ENCODE measurements at regions not wholly inside any gene's neighbourhood (a gene's known extent, or its start where the extent isn't known, plus 50 kb on each side); places are given as distances from the start of the nearest gene placed in this dataset.
A peak's percentile ranks its signal among the peaks of the same experiment; 100 is the strongest.

DNA sequence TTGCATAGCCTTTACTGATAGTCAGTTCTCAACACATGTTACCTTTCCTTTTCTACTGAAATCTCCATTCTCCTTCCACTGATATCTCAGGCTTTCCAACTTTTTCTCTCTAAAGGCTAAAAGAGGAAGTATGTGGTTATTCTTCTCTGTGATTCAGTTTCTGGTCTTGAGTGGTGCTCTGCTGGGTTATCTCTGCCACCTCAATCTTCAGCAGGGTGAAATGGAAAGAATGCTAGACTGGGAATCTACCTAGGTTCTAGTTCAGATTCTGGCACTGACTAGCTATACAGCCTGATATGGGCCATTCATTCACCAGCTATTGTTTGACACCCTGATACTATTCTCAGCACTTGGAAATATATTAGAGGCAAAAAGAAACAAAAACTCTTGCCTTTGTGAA, 124.9 kb upstream of the GRIA1 start:
- Histone ChIP-seq H3K27ac (ENCODE audit: control insufficient read depth, insufficient read depth) (no peak overlapping the region), H3K79me2 (ENCODE audit: control insufficient read depth, insufficient read depth, low read length) (no peaks in the 10 kb centered on the region), H4K20me1 (ENCODE audit: control insufficient read depth, insufficient read depth) (no peaks in the 10 kb centered on the region), H2AFZ (ENCODE audit: control insufficient read depth, low read depth, low read length) (no peak overlapping the region), H3K4me3 (no peak overlapping the region), H3K9me3 (replicated peaks; ENCODE audit: control insufficient read depth, insufficient read depth, low read length) (no peaks in the 10 kb centered on the region), H3K4me1 (ENCODE audit: control insufficient read depth, insufficient read depth, low read length) (no peaks in the 10 kb centered on the region), H3K9ac (ENCODE audit: control insufficient read depth, insufficient read depth, low read length) (no peak overlapping the region), H3K36me3 (ENCODE audit: control insufficient read depth in 2 of 2, insufficient read depth in 2 of 2, low read length in 1 of 2) (no peaks in the 10 kb centered on the region), H3K27me3 (replicated peaks in 1 of 2; ENCODE audit: control insufficient read depth in 2 of 2, insufficient read depth in 2 of 2, low read length in 1 of 2) (no peaks in the 10 kb centered on the region), H3K4me2 (ENCODE audit: control insufficient read depth, insufficient read depth) (no peak overlapping the region)
- DNase-seq (ENCODE audit: low read depth, low spot score): no peak
- ChIA-PET SMC1A (ENCODE audit: uncharacterized antibody, unreplicated experiment) (interaction anchor here (1.2 kb wide), 1 partner anchor 28 kb away, joined by 4 read pairs; no protein-coding TSS in a partner anchor), POLR2A (no interaction called here), CTCF (interaction anchor here (1.6 kb wide), 1 partner anchor 10 kb away, joined by 4 read pairs; no protein-coding TSS in a partner anchor), RAD21 (ENCODE audit: unreplicated experiment) (no interaction called here)
- FAIRE-seq: no peak
- ATAC-seq: peak; percentile 73
- TF ChIP-seq SUZ12 (IDR thresholded peaks at IDR 0.05; ENCODE audit: unreplicated experiment) (no peak), RUNX3 (IDR thresholded peaks at IDR 0.05; ENCODE audit: low read length) (peak; percentile 18; the same call in 1 of the 2 replicates)
- intact Hi-C loops (cut with micrococcal nuclease; ENCODE audit: unreplicated experiment) (no loop called here), in situ Hi-C loops (cut with MboI) (no loop called here)
- no TSS peak for BruUV-seq (replicated peaks)

GRCh38 chr5:153367466-153367865, 123.0 kb upstream of the GRIA1 start:
- WGBS (ENCODE audit: insufficient coverage, insufficient replicate concordance, low lambda C conversion rate, missing lambda C conversion rate): 81% methylated on average over 3 of the region's 3 CpGs
- H3K9me3 ChIP-seq (replicated peaks; ENCODE audit: control insufficient read depth, insufficient read depth, low read length): no peaks in the 10 kb centered on the region
- in situ Hi-C loops (cut with MboI): no loop called here
- no peak for ATAC-seq
- H2AFZ ChIP-seq (ENCODE audit: control insufficient read depth, low read depth, low read length): no peak overlapping the region
- H3K9ac ChIP-seq (ENCODE audit: control insufficient read depth, insufficient read depth, low read length): no peak overlapping the region
- no peak overlapping the region for H3K4me3 ChIP-seq
- H3K36me3 ChIP-seq (ENCODE audit: control insufficient read depth in 2 of 2, insufficient read depth in 2 of 2, low read length in 1 of 2): no peaks in the 10 kb centered on the region
- BruUV-seq (replicated peaks): no TSS peak
- DNase-seq (ENCODE audit: low read depth, low spot score): no peak
- H4K20me1 ChIP-seq (ENCODE audit: control insufficient read depth, insufficient read depth): no peaks in the 10 kb centered on the region
- H3K4me1 ChIP-seq (ENCODE audit: control insufficient read depth, insufficient read depth, low read length): no peaks in the 10 kb centered on the region
- SMC1A ChIA-PET (ENCODE audit: uncharacterized antibody, unreplicated experiment): interaction anchor here (0.6 kb wide), 1 partner anchor 220 kb away, joined by 3 read pairs; no protein-coding TSS in a partner anchor
- RAD21 ChIA-PET (ENCODE audit: unreplicated experiment): no interaction called here
- CTCF ChIA-PET: no interaction called here
- FAIRE-seq: no peak
- no peaks in the 10 kb centered on the region for H3K27me3 ChIP-seq (replicated peaks in 1 of 2; ENCODE audit: control insufficient read depth in 2 of 2, insufficient read depth in 2 of 2, low read length in 1 of 2)
- intact Hi-C loops (cut with micrococcal nuclease; ENCODE audit: unreplicated experiment): no loop called here
- H3K4me2 ChIP-seq (ENCODE audit: control insufficient read depth, insufficient read depth): no peak overlapping the region
- POLR2A ChIA-PET: no interaction called here
- H3K79me2 ChIP-seq (ENCODE audit: control insufficient read depth, insufficient read depth, low read length): no peaks in the 10 kb centered on the region
- H3K27ac ChIP-seq (ENCODE audit: control insufficient read depth, insufficient read depth): no peak overlapping the region
- TF ChIP-seq, protein P1, sequence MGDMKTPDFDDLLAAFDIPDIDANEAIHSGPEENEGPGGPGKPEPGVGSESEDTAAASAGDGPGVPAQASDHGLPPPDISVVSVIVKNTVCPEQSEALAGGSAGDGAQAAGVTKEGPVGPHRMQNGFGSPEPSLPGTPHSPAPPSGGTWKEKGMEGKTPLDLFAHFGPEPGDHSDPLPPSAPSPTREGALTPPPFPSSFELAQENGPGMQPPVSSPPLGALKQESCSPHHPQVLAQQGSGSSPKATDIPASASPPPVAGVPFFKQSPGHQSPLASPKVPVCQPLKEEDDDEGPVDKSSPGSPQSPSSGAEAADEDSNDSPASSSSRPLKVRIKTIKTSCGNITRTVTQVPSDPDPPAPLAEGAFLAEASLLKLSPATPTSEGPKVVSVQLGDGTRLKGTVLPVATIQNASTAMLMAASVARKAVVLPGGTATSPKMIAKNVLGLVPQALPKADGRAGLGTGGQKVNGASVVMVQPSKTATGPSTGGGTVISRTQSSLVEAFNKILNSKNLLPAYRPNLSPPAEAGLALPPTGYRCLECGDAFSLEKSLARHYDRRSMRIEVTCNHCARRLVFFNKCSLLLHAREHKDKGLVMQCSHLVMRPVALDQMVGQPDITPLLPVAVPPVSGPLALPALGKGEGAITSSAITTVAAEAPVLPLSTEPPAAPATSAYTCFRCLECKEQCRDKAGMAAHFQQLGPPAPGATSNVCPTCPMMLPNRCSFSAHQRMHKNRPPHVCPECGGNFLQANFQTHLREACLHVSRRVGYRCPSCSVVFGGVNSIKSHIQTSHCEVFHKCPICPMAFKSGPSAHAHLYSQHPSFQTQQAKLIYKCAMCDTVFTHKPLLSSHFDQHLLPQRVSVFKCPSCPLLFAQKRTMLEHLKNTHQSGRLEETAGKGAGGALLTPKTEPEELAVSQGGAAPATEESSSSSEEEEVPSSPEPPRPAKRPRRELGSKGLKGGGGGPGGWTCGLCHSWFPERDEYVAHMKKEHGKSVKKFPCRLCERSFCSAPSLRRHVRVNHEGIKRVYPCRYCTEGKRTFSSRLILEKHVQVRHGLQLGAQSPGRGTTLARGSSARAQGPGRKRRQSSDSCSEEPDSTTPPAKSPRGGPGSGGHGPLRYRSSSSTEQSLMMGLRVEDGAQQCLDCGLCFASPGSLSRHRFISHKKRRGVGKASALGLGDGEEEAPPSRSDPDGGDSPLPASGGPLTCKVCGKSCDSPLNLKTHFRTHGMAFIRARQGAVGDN (IDR thresholded peaks at IDR 0.05): no peak
- TF ChIP-seq YY1 (IDR thresholded peaks at IDR 0.05; ENCODE audit: low read depth, low read length) (no peak), MLLT1 (IDR thresholded peaks at IDR 0.05) (no peak), TAF1 (IDR thresholded peaks at IDR 0.05; ENCODE audit: borderline replicate concordance, low read depth, low read length) (no peak), ATF7 (IDR thresholded peaks at IDR 0.05; ENCODE audit: low read depth) (no peak), TBL1XR1 (IDR thresholded peaks at IDR 0.05; ENCODE audit: low read depth, low read length) (no peak), POU2F2 (IDR thresholded peaks at IDR 0.05; ENCODE audit: borderline replicate concordance, low read depth, low read length) (no peak), KDM1A (IDR thresholded peaks at IDR 0.05; ENCODE audit: borderline replicate concordance) (no peak), ZNF24 (IDR thresholded peaks at IDR 0.05) (no peak)
